ENCODE measurements at regions not wholly inside any gene's neighbourhood (a gene's known extent, or its start where the extent isn't known, plus 50 kb on each side); places are given as distances from the start of the nearest gene placed in this dataset.

- no peak for DNase-seq
These were observed 97.8 kb upstream of the SEC61G start for GRCh38 chr7:54856856-54857255.

GRCh38 chr7:54857294-54857693 is 98.3 kb upstream of the SEC61G start:
- no peak for DNase-seq

GRCh38 chr7:54858008-54858692 is 99.1 kb upstream of the SEC61G start:
- no peak for DNase-seq

GRCh38 chr7:54859066-54859465 is 100.1 kb upstream of the SEC61G start:
- DNase-seq, result no peak

GRCh38 chr7:54859545-54859944 is 100.5 kb upstream of the SEC61G start:
- DNase-seq, result no peak

DNA sequence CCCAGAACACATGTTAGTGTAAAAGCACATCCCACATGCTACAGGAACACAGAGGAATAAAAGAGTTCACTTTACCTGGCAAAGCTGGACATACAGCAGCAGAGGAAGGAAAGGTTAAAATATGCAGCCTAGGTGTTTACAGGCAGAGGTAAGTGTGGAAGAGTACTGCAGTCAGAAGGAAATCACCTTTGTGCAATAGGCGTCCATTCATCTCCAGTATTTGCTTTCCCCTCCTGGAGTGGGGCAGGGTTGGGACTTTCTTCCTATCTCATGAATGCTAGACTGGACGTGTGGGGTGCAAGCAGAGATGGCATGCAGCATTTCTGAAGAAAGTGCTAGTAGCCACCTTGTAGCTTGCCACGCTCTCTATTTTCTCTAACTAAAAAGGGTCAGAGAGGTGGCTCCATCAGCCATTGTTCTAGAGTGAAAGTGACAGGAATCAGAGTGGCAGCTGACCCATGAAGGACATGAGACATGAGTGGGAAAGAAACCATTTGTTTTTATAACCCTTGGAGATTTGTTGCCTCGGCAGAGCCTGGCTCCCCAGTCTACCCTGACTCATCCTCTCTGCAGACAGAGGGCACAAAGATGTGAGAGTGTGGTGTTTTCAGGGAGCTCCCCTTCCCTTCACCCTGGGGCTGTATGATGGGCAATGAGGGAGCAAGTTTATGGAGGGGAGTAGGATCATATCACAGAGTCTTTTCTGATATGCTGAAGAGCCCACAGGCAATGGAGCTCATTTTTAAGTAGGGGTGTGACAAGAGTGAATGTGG is 101.2 kb upstream of the SEC61G start:
- no peak for DNase-seq

DNA sequence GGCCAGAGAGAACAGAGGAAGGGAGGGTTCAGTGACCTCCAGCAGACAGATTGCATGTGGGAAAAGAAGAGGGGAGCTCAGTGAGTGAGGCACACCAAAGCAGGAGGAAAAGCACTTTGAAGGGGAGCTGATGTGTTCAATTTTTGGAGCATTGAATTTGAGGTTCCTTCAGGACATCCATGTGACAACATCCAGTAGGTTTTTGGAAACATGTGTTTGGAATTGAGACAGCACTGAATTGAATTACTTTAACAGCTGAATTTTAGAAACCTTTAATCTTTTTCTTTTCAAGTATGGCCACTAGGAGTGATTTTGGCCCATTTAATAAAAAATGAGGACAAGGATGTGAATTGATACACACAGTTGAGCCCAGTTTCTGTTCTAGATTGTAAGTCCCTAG is 101.8 kb upstream of the SEC61G start:
- no peak for DNase-seq

- DNase-seq, result no peak
These were observed 105.7 kb upstream of the SEC61G start for GRCh38 chr7:54864663-54865062.

DNA sequence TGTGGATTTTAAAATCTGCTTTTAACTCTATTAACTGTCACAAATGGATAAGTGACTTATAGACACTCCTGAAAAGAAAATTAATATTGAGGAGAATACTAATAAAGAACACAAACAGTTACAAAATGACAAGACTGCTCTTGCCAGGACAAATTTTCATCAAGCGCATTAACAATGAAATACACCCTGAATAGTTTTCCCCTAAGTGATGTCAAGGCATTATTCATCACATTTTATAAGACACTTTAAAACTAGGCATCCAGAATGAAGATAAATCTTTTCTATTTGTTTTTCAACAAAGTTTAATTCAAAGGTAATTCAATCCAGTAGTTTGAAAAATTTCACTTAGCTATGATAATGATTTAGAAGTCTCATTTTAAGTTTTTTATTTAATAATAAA is 110.5 kb upstream of the SEC61G start:
- no peak for DNase-seq

DNA sequence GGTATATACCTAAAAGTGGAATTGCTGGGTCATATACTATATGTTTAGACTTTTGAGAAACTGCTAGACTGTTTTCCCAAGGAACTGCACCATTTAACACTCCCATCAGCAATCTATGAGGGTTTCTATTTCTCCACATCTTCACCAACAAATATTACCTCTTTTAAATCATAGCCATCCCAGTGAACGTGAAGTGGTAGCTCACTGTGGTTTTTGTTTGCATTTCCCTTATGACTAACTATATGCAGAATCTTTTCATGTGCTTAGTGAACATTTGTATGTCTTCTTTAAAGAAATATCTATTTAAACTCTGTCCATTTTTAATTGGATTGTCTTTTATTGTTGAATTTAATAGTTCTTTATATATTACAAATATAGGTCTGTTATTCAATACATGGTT is 115.8 kb upstream of the SEC61G start:
- DNase-seq, result no peak

GRCh38 chr7:54877683-54878082 is 118.7 kb upstream of the SEC61G start:
- DNase-seq, result no peak

GRCh38 chr7:54878339-54878738 is 119.3 kb upstream of the SEC61G start:
- no peak for DNase-seq

DNA sequence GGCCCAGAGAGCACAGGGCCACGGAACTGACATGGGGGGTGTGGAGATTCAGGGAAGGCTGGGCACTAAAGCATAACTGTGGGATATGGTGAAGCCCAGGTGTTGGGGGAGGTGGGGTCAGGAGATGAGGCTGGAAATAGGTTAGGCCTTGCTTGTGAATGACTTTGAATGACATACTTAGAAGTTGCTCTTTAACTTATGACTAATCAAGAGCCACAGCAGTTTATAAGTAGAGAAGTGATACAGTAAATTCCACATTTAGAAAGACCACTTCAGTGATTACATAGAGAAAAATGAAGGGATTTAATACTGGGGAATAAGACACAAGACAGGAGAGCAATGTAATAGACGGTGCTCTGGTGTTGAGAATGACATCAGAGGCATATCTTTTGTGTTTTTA is 120.8 kb upstream of the SEC61G start:
- DNase-seq, result no peak

- DNase-seq, result no peak
These were observed 121.4 kb upstream of the SEC61G start for GRCh38 chr7:54880326-54880989.

GRCh38 chr7:54881816-54882520 is 123.0 kb upstream of the SEC61G start:
- DNase-seq, result no peak

DNA sequence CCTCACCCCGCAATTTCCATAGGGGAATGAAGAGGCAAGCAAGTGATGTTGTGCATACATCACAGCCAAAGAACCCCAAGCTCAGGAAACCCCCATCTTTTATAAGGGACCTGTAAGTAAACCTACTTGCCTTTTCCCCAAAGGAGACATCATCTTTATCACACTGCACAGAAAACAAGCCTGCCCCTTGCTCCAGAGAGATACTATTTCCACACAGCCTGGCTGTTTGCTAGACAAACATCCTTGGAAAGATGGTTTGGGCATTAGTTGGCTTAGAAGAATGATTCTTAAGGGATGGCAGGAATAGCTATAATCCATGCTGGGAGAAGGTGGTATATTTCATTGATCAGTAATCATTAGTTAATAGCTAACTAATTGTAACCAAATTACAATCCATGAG is 123.7 kb upstream of the SEC61G start:
- no peak for DNase-seq

GRCh38 chr7:54883576-54883975 is 124.6 kb upstream of the SEC61G start:
- DNase-seq, result no peak

GRCh38 chr7:54885285-54885684 is 126.3 kb upstream of the SEC61G start:
- DNase-seq, result no peak

GRCh38 chr7:54888067-54888733 is 129.2 kb upstream of the SEC61G start:
- DNase-seq, result no peak

DNA sequence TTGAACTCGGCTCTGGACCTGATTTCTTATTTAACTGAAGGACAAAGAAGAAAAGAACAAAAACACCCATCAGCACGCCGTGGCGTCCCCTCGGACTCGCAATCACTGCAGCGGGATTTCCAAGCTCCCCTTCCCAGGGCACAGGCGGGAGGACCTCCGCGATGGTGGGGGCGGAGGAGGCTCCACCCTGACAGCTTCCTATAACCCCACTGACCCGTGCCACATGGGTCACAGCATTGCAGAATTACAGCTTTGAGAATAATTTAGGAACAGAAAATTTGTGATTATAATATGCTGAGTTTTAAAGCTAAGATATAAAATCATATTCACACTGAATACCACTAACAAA is 129.7 kb upstream of the SEC61G start:
- no peak for DNase-seq

DNA sequence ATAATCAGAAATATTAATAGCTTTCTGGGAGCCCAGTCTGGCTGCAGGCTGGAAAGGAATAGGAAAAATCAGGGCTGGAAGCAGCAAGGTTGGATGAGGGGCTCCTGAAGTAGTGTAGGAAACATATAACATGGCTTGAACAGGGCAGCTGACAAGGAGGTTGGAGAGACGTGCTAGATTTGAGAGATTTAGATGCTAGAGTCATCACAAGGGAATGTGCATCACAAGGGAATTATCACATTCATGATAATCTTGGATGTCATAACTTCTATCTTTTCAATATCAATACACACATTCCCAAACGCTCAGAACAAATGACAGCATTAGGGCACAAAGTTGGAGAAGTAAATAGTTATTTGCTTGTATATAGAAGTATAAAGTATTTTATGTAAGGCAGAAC is 120.9 kb upstream of the EGFR start:
- DNase-seq, result no peak

GRCh38 chr7:54898659-54899340 is 120.0 kb upstream of the EGFR start:
- DNase-seq, result no peak
